Glutamatergic neuron (in vitro differentiated cells): ENCODE measurements at regions not wholly inside any gene's neighbourhood (a gene's known extent, or its start where the extent isn't known, plus 50 kb on each side); places are given as distances from the start of the nearest gene placed in this dataset.
"Not testable (repeated sequence)": the region's sequence is repeated elsewhere in the genome, so short reads cannot be mapped to it uniquely, and the experiment has no call there.

Source experiments
- DNase-seq: peaks from one replicate; pipeline ENCODE4 v3.0.0; 2022
- H3K27ac Mint-ChIP-seq: one replicate; pipeline ENCODE4 v1.8.0; 2020; ENCODE audit warnings: mild to moderate bottlenecking, mixed read lengths, inconsistent platforms; ENCODE audit not compliant: unreplicated experiment
- H3K27me3 Mint-ChIP-seq: one replicate; pipeline ENCODE4 v1.8.0; 2020; ENCODE audit warnings: mild to moderate bottlenecking, moderate library complexity, mixed read lengths, inconsistent platforms; ENCODE audit not compliant: unreplicated experiment
- H3K36me3 Mint-ChIP-seq: one replicate; pipeline ENCODE4 v1.8.0; 2020; ENCODE audit warnings: mild to moderate bottlenecking, mixed read lengths, inconsistent platforms; ENCODE audit not compliant: unreplicated experiment
- H3K4me1 Mint-ChIP-seq: one replicate; pipeline ENCODE4 v1.8.0; 2020; ENCODE audit warnings: mild to moderate bottlenecking, low read depth, mixed read lengths, inconsistent platforms; ENCODE audit not compliant: unreplicated experiment
- H3K4me3 Mint-ChIP-seq: one replicate; pipeline ENCODE4 v1.8.0; 2020; ENCODE audit warnings: mild to moderate bottlenecking, mixed read lengths, inconsistent platforms; ENCODE audit not compliant: unreplicated experiment
- H3K9me3 Mint-ChIP-seq: one replicate; pipeline ENCODE4 v1.8.0; 2020; ENCODE audit warnings: mild to moderate bottlenecking, moderate library complexity, mixed read lengths, inconsistent platforms; ENCODE audit not compliant: unreplicated experiment
- CTCF ChIP-seq: fragments of 200-600 bp; sonication (generic); IDR thresholded peaks from one replicate; pipeline ENCODE4 v1.5.0; 2021; ENCODE audit not compliant: partially characterized antibody, unreplicated experiment

- H3K9me3 Mint-ChIP-seq: no peaks in the 10 kb centered on the region
- no peaks in the 10 kb centered on the region for H3K36me3 Mint-ChIP-seq
- no peak overlapping the region for H3K27ac Mint-ChIP-seq
- H3K27me3 Mint-ChIP-seq: peaks cover 2% of the 10 kb centered on the region
- no peak for DNase-seq
- no peaks in the 10 kb centered on the region for H3K4me1 Mint-ChIP-seq
- H3K4me3 Mint-ChIP-seq: no peak overlapping the region
- TF ChIP-seq CTCF: no peak
Measured at GRCh38 chr3:61401359-61401758, 150.1 kb upstream of the FHIT start.

- Mint-ChIP-seq H3K27me3 (peaks cover 3% of the 10 kb centered on the region), H3K9me3 (no peaks in the 10 kb centered on the region), H3K36me3 (no peaks in the 10 kb centered on the region), H3K4me3 (no peak overlapping the region), H3K27ac (no peak overlapping the region), H3K4me1 (no peaks in the 10 kb centered on the region)
- no peak for TF ChIP-seq CTCF
- DNase-seq: no peak
Measured at GRCh38 chr3:61407397-61407796, 154.0 kb upstream of the PTPRG start.

GRCh38 chr3:61409638-61410037, 151.7 kb upstream of the PTPRG start:
- Mint-ChIP-seq H3K36me3 (peaks cover 7% of the 10 kb centered on the region), H3K27ac (no peak overlapping the region), H3K4me1 (no peaks in the 10 kb centered on the region), H3K9me3 (no peaks in the 10 kb centered on the region), H3K4me3 (no peak overlapping the region), H3K27me3 (peaks cover 6% of the 10 kb centered on the region)
- TF ChIP-seq CTCF: no peak
- no peak for DNase-seq

- H3K27ac Mint-ChIP-seq, H3K4me3 Mint-ChIP-seq, H3K4me1 Mint-ChIP-seq, H3K9me3 Mint-ChIP-seq, H3K27me3 Mint-ChIP-seq, DNase-seq, H3K36me3 Mint-ChIP-seq: not testable (repeated sequence)
Measured at GRCh38 chr3:61410358-61410757, 151.0 kb upstream of the PTPRG start.

- no peak overlapping the region for H3K4me3 Mint-ChIP-seq
- H3K36me3 Mint-ChIP-seq: peaks cover 7% of the 10 kb centered on the region
- H3K9me3 Mint-ChIP-seq: peaks cover 2% of the 10 kb centered on the region
- H3K27me3 Mint-ChIP-seq: peaks cover 6% of the 10 kb centered on the region
- no peaks in the 10 kb centered on the region for H3K4me1 Mint-ChIP-seq
- no peak for TF ChIP-seq CTCF
- DNase-seq: no peak
- no peak overlapping the region for H3K27ac Mint-ChIP-seq
Measured at GRCh38 chr3:61411009-61411662, 150.2 kb upstream of the PTPRG start.
